Left cardiac atrium (tissue), 4 donors: ENCODE measurements at regions not wholly inside any gene's neighbourhood (a gene's known extent, or its start where the extent isn't known, plus 50 kb on each side); places are given as distances from the start of the nearest gene placed in this dataset.
A peak's percentile ranks its signal among the peaks of the same experiment; 100 is the strongest.

ENCODE experiments used
- ATAC-seq, 2 donors: fragments of 200-7000 bp; cut with Tn5 transposase; one replicate each; pipeline ENCODE4 v1.9.1; 2020; ENCODE audit warnings: mild to moderate bottlenecking in 2 of 2, moderate library complexity in 2 of 2
- DNase-seq: peaks from one replicate; pipeline ENCODE4 v3.0.0-alpha.2; 2020
- intact Hi-C, 2 donors: fragments of 100-400 bp; cut with DNase I; formaldehyde crosslinking; loops; one replicate each; pipeline versions ENCODE4 v1.14.1 to v1.15.1; 2022 to 2023
- donor health status: DM: no; HTN: yes; CAD: no.
- donor health status: DM: no; HTN: yes; CAD: no; lungs with severe emphysema.
- donor health status: DM: yes; HTN: yes; CAD: no.
- donor health status: Dilated cardiomyopathy.

GRCh38 chr2:19458427-19459003 lies 100.1 kb upstream of the OSR1 start:
- ATAC-seq = no peak
- no peak for DNase-seq
- intact Hi-C loops = no loop called here

GRCh38 chr2:19457809-19458208 lies 99.4 kb upstream of the OSR1 start:
- intact Hi-C loops = no loop called here
- DNase-seq (no peak), ATAC-seq (no peak)

GRCh38 chr2:19456705-19457309 lies 98.4 kb upstream of the OSR1 start:
- no peak for DNase-seq
- intact Hi-C loops = no loop called here
- peak in 1 of 2 donors; percentile 41 for ATAC-seq

- intact Hi-C loops = no loop called here
- DNase-seq (no peak), ATAC-seq (no peak)
Observed at GRCh38 chr2:19454125-19454524, 95.7 kb upstream of the OSR1 start.

- ATAC-seq = no peak
- intact Hi-C loops = no loop called here
- no peak for DNase-seq
Observed at GRCh38 chr2:19442731-19443130, 84.3 kb upstream of the OSR1 start.

- no peak for DNase-seq
- intact Hi-C loops = no loop called here
- ATAC-seq = no peak
Observed at GRCh38 chr2:19439081-19439480, 80.7 kb upstream of the OSR1 start.

- intact Hi-C loops = no loop called here
- DNase-seq (no peak), ATAC-seq (no peak)
Observed at GRCh38 chr2:19435815-19436214, 77.4 kb upstream of the OSR1 start.

- intact Hi-C loops = no loop called here
- no peak for DNase-seq
- peak in 1 of 2 donors; percentile 77 for ATAC-seq
Observed at GRCh38 chr2:19434413-19434812, 76.0 kb upstream of the OSR1 start.

GRCh38 chr2:19426941-19427340 lies 68.5 kb upstream of the OSR1 start:
- ATAC-seq = no peak
- no peak for DNase-seq
- intact Hi-C loops = no loop called here

GRCh38 chr2:19426144-19426543 lies 67.7 kb upstream of the OSR1 start:
- DNase-seq (no peak), ATAC-seq (no peak)
- intact Hi-C loops = no loop called here

- intact Hi-C loops = no loop called here
- peak in 1 of 2 donors; percentile 19 for ATAC-seq
- DNase-seq = no peak
Observed at GRCh38 chr2:19425419-19425818, 67.0 kb upstream of the OSR1 start.

- no peak for DNase-seq
- ATAC-seq = no peak
- intact Hi-C loops = no loop called here
Observed at GRCh38 chr2:19419211-19419880, 60.9 kb upstream of the OSR1 start.

GRCh38 chr2:19416784-19417684 lies 58.6 kb upstream of the OSR1 start:
- ATAC-seq (peak in 1 of 2 donors; percentile 73), DNase-seq (peak; percentile 23)
- intact Hi-C loops = no loop called here

GRCh38 chr2:19416083-19416482 lies 57.7 kb upstream of the OSR1 start:
- intact Hi-C loops = no loop called here
- DNase-seq (no peak), ATAC-seq (no peak)

- peak; percentile 34 to 48 for ATAC-seq
- no peak for DNase-seq
Observed at GRCh38 chr2:19409046-19409445, 50.6 kb upstream of the OSR1 start.

GRCh38 chr2:19408592-19408991 lies 50.2 kb upstream of the OSR1 start:
- intact Hi-C loops = no loop called here

More at GRCh38 chr2:19409046-19409445, 50.6 kb upstream of the OSR1 start:
- intact Hi-C loops = no loop called here

More at GRCh38 chr2:19408592-19408991, 50.2 kb upstream of the OSR1 start:
- ATAC-seq (peak in 1 of 2 donors; percentile 63), DNase-seq (no peak)
